ENCODE measurements at regions not wholly inside any gene's neighbourhood (a gene's known extent, or its start where the extent isn't known, plus 50 kb on each side); places are given as distances from the start of the nearest gene placed in this dataset.

DNA sequence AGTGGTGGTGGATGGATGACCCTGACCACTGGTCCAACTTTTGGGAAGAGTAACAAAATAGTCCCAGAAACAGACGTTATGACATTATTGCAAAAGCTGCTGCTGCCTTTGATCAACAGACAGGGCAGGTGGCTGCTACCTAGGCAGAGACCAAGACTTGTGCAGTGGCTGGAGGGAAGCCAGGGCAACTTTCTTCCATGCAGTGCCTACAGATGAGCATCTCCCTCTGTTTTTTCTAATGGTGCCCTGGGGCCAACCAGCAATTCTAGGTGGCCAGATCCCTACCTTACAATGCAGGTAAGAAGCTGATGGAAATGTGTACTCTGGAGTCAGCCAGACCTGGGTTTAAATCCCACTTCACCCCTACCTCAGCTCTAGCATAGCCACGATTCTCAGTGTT, 283.1 kb upstream of the POU3F1 start:
- Histone ChIP-seq H3K9ac (ENCODE audit: low read length) (no peak overlapping the region), H2AFZ (ENCODE audit: low read depth, low read length, poor library complexity, severe bottlenecking) (no peak overlapping the region), H3K36me3 (ENCODE audit: control insufficient read depth in 1 of 2, insufficient read depth in 2 of 2, low read length in 2 of 2) (no peaks in the 10 kb centered on the region), H3K4me3 (replicated peaks in 1 of 2; ENCODE audit: low read depth in 1 of 2, low read length in 2 of 2) (no peak overlapping the region), H3K27me3 (ENCODE audit: insufficient read depth, low read length) (peaks cover 77% of the 10 kb centered on the region), H4K20me1 (ENCODE audit: insufficient read depth) (no peaks in the 10 kb centered on the region), H3K9me2 (ENCODE audit: insufficient read depth) (no peaks in the 10 kb centered on the region), H3K27ac (ENCODE audit: low read depth, low read length) (no peak overlapping the region), H3K4me1 (ENCODE audit: control insufficient read depth in 1 of 2, insufficient read depth in 2 of 2, low read length in 2 of 2) (no peaks in the 10 kb centered on the region), H3K79me2 (ENCODE audit: insufficient read depth, low read length) (no peaks in the 10 kb centered on the region), H3K4me2 (ENCODE audit: low read length) (no peak overlapping the region), H3K9me3 (ENCODE audit: control insufficient read depth in 1 of 2, insufficient read depth in 1 of 2, low read depth in 1 of 2, low read length in 2 of 2) (no peaks in the 10 kb centered on the region)
- ATAC-seq (no peak), DNase-seq (ENCODE audit: low read depth, low spot score) (no peak)
- intact Hi-C loops (cut with micrococcal nuclease), result no loop called here
- no peak for TF ChIP-seq EZH2 (IDR thresholded peaks at IDR 0.05)
- TF ChIP-seq POLR2AphosphoS5 (IDR thresholded peaks at IDR 0.05; ENCODE audit: low read depth, low read length), result no peak
- TF ChIP-seq, protein P1, sequence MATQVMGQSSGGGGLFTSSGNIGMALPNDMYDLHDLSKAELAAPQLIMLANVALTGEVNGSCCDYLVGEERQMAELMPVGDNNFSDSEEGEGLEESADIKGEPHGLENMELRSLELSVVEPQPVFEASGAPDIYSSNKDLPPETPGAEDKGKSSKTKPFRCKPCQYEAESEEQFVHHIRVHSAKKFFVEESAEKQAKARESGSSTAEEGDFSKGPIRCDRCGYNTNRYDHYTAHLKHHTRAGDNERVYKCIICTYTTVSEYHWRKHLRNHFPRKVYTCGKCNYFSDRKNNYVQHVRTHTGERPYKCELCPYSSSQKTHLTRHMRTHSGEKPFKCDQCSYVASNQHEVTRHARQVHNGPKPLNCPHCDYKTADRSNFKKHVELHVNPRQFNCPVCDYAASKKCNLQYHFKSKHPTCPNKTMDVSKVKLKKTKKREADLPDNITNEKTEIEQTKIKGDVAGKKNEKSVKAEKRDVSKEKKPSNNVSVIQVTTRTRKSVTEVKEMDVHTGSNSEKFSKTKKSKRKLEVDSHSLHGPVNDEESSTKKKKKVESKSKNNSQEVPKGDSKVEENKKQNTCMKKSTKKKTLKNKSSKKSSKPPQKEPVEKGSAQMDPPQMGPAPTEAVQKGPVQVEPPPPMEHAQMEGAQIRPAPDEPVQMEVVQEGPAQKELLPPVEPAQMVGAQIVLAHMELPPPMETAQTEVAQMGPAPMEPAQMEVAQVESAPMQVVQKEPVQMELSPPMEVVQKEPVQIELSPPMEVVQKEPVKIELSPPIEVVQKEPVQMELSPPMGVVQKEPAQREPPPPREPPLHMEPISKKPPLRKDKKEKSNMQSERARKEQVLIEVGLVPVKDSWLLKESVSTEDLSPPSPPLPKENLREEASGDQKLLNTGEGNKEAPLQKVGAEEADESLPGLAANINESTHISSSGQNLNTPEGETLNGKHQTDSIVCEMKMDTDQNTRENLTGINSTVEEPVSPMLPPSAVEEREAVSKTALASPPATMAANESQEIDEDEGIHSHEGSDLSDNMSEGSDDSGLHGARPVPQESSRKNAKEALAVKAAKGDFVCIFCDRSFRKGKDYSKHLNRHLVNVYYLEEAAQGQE (IDR thresholded peaks at IDR 0.05; ENCODE audit: low read depth), result no peak
- TF ChIP-seq, protein P2, sequence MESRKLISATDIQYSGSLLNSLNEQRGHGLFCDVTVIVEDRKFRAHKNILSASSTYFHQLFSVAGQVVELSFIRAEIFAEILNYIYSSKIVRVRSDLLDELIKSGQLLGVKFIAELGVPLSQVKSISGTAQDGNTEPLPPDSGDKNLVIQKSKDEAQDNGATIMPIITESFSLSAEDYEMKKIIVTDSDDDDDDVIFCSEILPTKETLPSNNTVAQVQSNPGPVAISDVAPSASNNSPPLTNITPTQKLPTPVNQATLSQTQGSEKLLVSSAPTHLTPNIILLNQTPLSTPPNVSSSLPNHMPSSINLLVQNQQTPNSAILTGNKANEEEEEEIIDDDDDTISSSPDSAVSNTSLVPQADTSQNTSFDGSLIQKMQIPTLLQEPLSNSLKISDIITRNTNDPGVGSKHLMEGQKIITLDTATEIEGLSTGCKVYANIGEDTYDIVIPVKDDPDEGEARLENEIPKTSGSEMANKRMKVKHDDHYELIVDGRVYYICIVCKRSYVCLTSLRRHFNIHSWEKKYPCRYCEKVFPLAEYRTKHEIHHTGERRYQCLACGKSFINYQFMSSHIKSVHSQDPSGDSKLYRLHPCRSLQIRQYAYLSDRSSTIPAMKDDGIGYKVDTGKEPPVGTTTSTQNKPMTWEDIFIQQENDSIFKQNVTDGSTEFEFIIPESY (IDR thresholded peaks at IDR 0.05; ENCODE audit: extremely low read depth, insufficient replicate concordance, low read length), result no peak
- no peak for TF ChIP-seq SIN3A (IDR thresholded peaks at IDR 0.05; ENCODE audit: low read depth)
- no peak for TF ChIP-seq POLR2A (IDR thresholded peaks at IDR 0.05; ENCODE audit: borderline replicate concordance, extremely low read depth, insufficient read depth, insufficient read length)
- TF ChIP-seq ZFX (IDR thresholded peaks at IDR 0.05), result no peak
- no peak for TF ChIP-seq SRF (IDR thresholded peaks at IDR 0.05; ENCODE audit: low read depth)
- no TSS peak for BruUV-seq (replicated peaks)
- CTCF ChIA-PET, result no interaction called here
- POLR2A ChIA-PET, result no interaction called here
- RAD21 ChIA-PET (ENCODE audit: low non-redundant PET in 1 of 2, low total read pairs in 2 of 2, uncharacterized antibody in 2 of 2, unreplicated experiment in 2 of 2), result no interaction called here
